ENCODE measurements at regions not wholly inside any gene's neighbourhood (a gene's known extent, or its start where the extent isn't known, plus 50 kb on each side); places are given as distances from the start of the nearest gene placed in this dataset.

- no peaks in the 10 kb centered on the region for H3K36me3 ChIP-seq (ENCODE audit: control insufficient read depth, insufficient read depth, low read length)
- H3K4me1 ChIP-seq (replicated peaks in 1 of 2; ENCODE audit: control insufficient read depth in 2 of 2, insufficient read depth in 2 of 2, low read length in 2 of 2): no peaks in the 10 kb centered on the region
- H3K9me3 ChIP-seq (replicated peaks; ENCODE audit: control insufficient read depth, insufficient read depth, low read depth, low read length): no peaks in the 10 kb centered on the region; the same call in 1 of the 2 replicates
- H4K20me1 ChIP-seq (replicated peaks; ENCODE audit: control insufficient read depth, insufficient read depth, low read length): no peaks in the 10 kb centered on the region
- intact Hi-C loops (cut with micrococcal nuclease): no loop called here
- DNase-seq (ENCODE audit: extremely low read depth in 1 of 4, low spot score in 3 of 4) (no peak), FAIRE-seq (no peak), ATAC-seq (no peak)
- H3K9me1 ChIP-seq (ENCODE audit: control insufficient read depth, insufficient read depth, low read length): no peaks in the 10 kb centered on the region
- no peak overlapping the region for H3K27ac ChIP-seq (ENCODE audit: extremely low read depth, low read depth, low read length)
- no TSS peak for BruUV-seq (replicated peaks)
- H3K4me2 ChIP-seq (ENCODE audit: insufficient read depth, low read length): no peak overlapping the region
- H3K9ac ChIP-seq (ENCODE audit: insufficient read depth in 1 of 2, low read depth in 2 of 2, low read length in 2 of 2): no peak overlapping the region
- in situ Hi-C loops (cut with MboI): no loop called here
- ChIA-PET POLR2A (no interaction called here), CTCF (ENCODE audit: low intra/inter-chr PET ratio) (no interaction called here)
- 0% methylated on average over 1 of the region's 1 CpG for WGBS (ENCODE audit: insufficient coverage, low coverage, missing lambda C conversion rate)
- H2AFZ ChIP-seq (ENCODE audit: low read depth, low read length): no peak overlapping the region
- H3K79me2 ChIP-seq (ENCODE audit: control insufficient read depth, insufficient read depth, low read length): no peaks in the 10 kb centered on the region
- no peaks in the 10 kb centered on the region for H3K27me3 ChIP-seq (ENCODE audit: control insufficient read depth in 2 of 2, insufficient read depth in 2 of 2, low read length in 2 of 2)
- H3K4me3 ChIP-seq: no peak overlapping the region
- TF ChIP-seq CHD1 (IDR thresholded peaks at IDR 0.05; ENCODE audit: low read length) (no peak), DPF2 (IDR thresholded peaks at IDR 0.05) (no peak), CHD7 (IDR thresholded peaks at IDR 0.05; ENCODE audit: low read depth, low read length) (no peak), TRIM24 (IDR thresholded peaks at IDR 0.05) (no peak), ADNP (tag; IDR thresholded peaks at IDR 0.05) (no peak), CSDE1 (IDR thresholded peaks at IDR 0.05) (no peak), ZNF449 (CRISPR knock-in tag; IDR thresholded peaks at IDR 0.05) (no peak), ZNF212 (CRISPR knock-in tag; IDR thresholded peaks at IDR 0.05) (no peak), SMAD4 (CRISPR knock-in tag; conservative IDR thresholded peaks at IDR 0.05) (no peak), ZNF780A (CRISPR knock-in tag; IDR thresholded peaks at IDR 0.05) (no peak), ZNF41 (CRISPR knock-in tag; conservative IDR thresholded peaks at IDR 0.05) (no peak), USF2 (CRISPR knock-in tag; IDR thresholded peaks at IDR 0.05) (no peak)
Measured at GRCh38 chr1:78339490-78339889, 151.3 kb upstream of the PTGFR start.

Data from K562 (cell line).